ENCODE measurements at regions not wholly inside any gene's neighbourhood (a gene's known extent, or its start where the extent isn't known, plus 50 kb on each side); places are given as distances from the start of the nearest gene placed in this dataset.

GRCh38 chr12:34275129-34275528 lies 252.8 kb downstream of the ALG10 start:
- DNase-seq (ENCODE audit: low read depth), result no peak
- in situ Hi-C loops (cut with HindIII; ENCODE audit: low pct_unique_long_range_greater_than_20kb, low sequenced_read_pairs), result no loop called here

- in situ Hi-C loops (cut with HindIII; ENCODE audit: low pct_unique_long_range_greater_than_20kb, low sequenced_read_pairs), result no loop called here
- DNase-seq (ENCODE audit: low read depth), result no peak
Measured at GRCh38 chr12:34286483-34286882, 264.2 kb downstream of the ALG10 start.

GRCh38 chr12:34286934-34287333 lies 264.6 kb downstream of the ALG10 start:
- no peak for DNase-seq (ENCODE audit: low read depth)
- in situ Hi-C loops (cut with HindIII; ENCODE audit: low pct_unique_long_range_greater_than_20kb, low sequenced_read_pairs), result no loop called here

- in situ Hi-C loops (cut with HindIII; ENCODE audit: low pct_unique_long_range_greater_than_20kb, low sequenced_read_pairs), result no loop called here
- DNase-seq (ENCODE audit: low read depth), result no peak
Measured at GRCh38 chr12:34287437-34287836, 265.1 kb downstream of the ALG10 start.

GRCh38 chr12:34287986-34288962 lies 266.0 kb downstream of the ALG10 start:
- no peak for DNase-seq (ENCODE audit: low read depth)
- in situ Hi-C loops (cut with HindIII; ENCODE audit: low pct_unique_long_range_greater_than_20kb, low sequenced_read_pairs), result no loop called here

- in situ Hi-C loops (cut with HindIII; ENCODE audit: low pct_unique_long_range_greater_than_20kb, low sequenced_read_pairs), result no loop called here
- no peak for DNase-seq (ENCODE audit: low read depth)
Measured at GRCh38 chr12:34288963-34289345, 266.7 kb downstream of the ALG10 start.

- in situ Hi-C loops (cut with HindIII; ENCODE audit: low pct_unique_long_range_greater_than_20kb, low sequenced_read_pairs), result no loop called here
- DNase-seq (ENCODE audit: low read depth), result no peak
Measured at GRCh38 chr12:34289431-34290380, 267.4 kb downstream of the ALG10 start.

- in situ Hi-C loops (cut with HindIII; ENCODE audit: low pct_unique_long_range_greater_than_20kb, low sequenced_read_pairs), result no loop called here
Measured at GRCh38 chr12:34290381-34290995, 268.2 kb downstream of the ALG10 start.

GRCh38 chr12:34291001-34291400 lies 268.7 kb downstream of the ALG10 start:
- in situ Hi-C loops (cut with HindIII; ENCODE audit: low pct_unique_long_range_greater_than_20kb, low sequenced_read_pairs), result no loop called here
- no peak for DNase-seq (ENCODE audit: low read depth)

More at GRCh38 chr12:34290381-34290995, 268.2 kb downstream of the ALG10 start:
- DNase-seq (ENCODE audit: low read depth), result no peak

- in situ Hi-C loops (cut with HindIII; ENCODE audit: low pct_unique_long_range_greater_than_20kb, low sequenced_read_pairs), result no loop called here
- DNase-seq (ENCODE audit: low read depth), result no peak
Measured at GRCh38 chr12:34291426-34291901, 269.2 kb downstream of the ALG10 start.

GRCh38 chr12:34292736-34293625 lies 270.7 kb downstream of the ALG10 start:
- DNase-seq (ENCODE audit: low read depth), result no peak
- in situ Hi-C loops (cut with HindIII; ENCODE audit: low pct_unique_long_range_greater_than_20kb, low sequenced_read_pairs), result no loop called here

GRCh38 chr12:34294137-34294536 lies 271.8 kb downstream of the ALG10 start:
- DNase-seq (ENCODE audit: low read depth), result no peak
- in situ Hi-C loops (cut with HindIII; ENCODE audit: low pct_unique_long_range_greater_than_20kb, low sequenced_read_pairs), result no loop called here

- in situ Hi-C loops (cut with HindIII; ENCODE audit: low pct_unique_long_range_greater_than_20kb, low sequenced_read_pairs), result no loop called here
- no peak for DNase-seq (ENCODE audit: low read depth)
Measured at GRCh38 chr12:34294671-34295365, 272.5 kb downstream of the ALG10 start.

GRCh38 chr12:34295366-34296142 lies 273.3 kb downstream of the ALG10 start:
- in situ Hi-C loops (cut with HindIII; ENCODE audit: low pct_unique_long_range_greater_than_20kb, low sequenced_read_pairs), result no loop called here
- DNase-seq (ENCODE audit: low read depth), result no peak

- no peak for DNase-seq (ENCODE audit: low read depth)
- in situ Hi-C loops (cut with HindIII; ENCODE audit: low pct_unique_long_range_greater_than_20kb, low sequenced_read_pairs), result no loop called here
Measured at GRCh38 chr12:34296143-34297041, 274.1 kb downstream of the ALG10 start.

Data from Caki2 (cell line).